GM06990 (cell line): ENCODE measurements at regions not wholly inside any gene's neighbourhood (a gene's known extent, or its start where the extent isn't known, plus 50 kb on each side); places are given as distances from the start of the nearest gene placed in this dataset.

Experiments used
- DNase-seq: peaks from one replicate; pipeline ENCODE4 v3.0.0-alpha.2; 2011; ENCODE audit not compliant: insufficient read length; ENCODE audit errors: extremely low read depth
- H3K27me3 ChIP-seq: replicated peaks from 2 replicates; pipeline ENCODE4 v1.6.0; 2011; ENCODE audit warnings: low read length; ENCODE audit not compliant: control insufficient read depth, insufficient read depth
- H3K36me3 ChIP-seq: 2 replicates; pipeline ENCODE4 v1.5.1; 2011; ENCODE audit warnings: low read length; ENCODE audit not compliant: control insufficient read depth, insufficient read depth
- H3K4me3 ChIP-seq: replicated peaks from 2 replicates; pipeline ENCODE4 v1.5.1; 2011; ENCODE audit warnings: low read depth, mild to moderate bottlenecking, control low read depth, low read length
- TF ChIP-seq, protein P1 (sequence below): IDR thresholded peaks from 2 replicates; pipeline ENCODE4 v1.5.1; 2011; ENCODE audit warnings: low read length, control low read depth, mild to moderate bottlenecking, inconsistent platforms; ENCODE audit not compliant: insufficient read depth, poor library complexity, severe bottlenecking

DNA sequence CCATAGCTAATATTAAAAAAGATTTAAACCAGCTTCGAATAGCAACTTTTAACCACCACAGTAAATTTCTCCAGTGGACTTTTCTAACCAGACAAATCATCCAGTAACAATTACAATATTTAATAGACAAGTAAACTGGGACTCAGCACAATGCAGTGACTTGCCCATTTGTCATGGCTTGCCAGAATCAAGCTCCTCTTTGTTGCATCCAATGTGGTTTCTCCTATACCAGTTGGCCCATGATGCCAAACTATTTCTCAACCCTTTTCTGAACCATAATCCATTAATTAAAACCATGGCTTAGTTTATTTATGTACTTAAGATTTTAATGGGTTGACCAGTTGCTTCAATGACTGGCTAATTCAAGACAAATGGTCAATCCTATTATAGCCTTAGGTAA lies 64.4 kb downstream of the DIO2 start:
- no peak for DNase-seq
- Histone ChIP-seq H3K36me3 (no peaks in the 10 kb centered on the region), H3K4me3 (no peak overlapping the region), H3K27me3 (no peaks in the 10 kb centered on the region)
- TF ChIP-seq, protein P1, sequence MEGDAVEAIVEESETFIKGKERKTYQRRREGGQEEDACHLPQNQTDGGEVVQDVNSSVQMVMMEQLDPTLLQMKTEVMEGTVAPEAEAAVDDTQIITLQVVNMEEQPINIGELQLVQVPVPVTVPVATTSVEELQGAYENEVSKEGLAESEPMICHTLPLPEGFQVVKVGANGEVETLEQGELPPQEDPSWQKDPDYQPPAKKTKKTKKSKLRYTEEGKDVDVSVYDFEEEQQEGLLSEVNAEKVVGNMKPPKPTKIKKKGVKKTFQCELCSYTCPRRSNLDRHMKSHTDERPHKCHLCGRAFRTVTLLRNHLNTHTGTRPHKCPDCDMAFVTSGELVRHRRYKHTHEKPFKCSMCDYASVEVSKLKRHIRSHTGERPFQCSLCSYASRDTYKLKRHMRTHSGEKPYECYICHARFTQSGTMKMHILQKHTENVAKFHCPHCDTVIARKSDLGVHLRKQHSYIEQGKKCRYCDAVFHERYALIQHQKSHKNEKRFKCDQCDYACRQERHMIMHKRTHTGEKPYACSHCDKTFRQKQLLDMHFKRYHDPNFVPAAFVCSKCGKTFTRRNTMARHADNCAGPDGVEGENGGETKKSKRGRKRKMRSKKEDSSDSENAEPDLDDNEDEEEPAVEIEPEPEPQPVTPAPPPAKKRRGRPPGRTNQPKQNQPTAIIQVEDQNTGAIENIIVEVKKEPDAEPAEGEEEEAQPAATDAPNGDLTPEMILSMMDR = no peak

- no peaks in the 10 kb centered on the region for H3K36me3 ChIP-seq
- H3K27me3 ChIP-seq = no peaks in the 10 kb centered on the region
- TF ChIP-seq, protein P1 = no peak
- H3K4me3 ChIP-seq = no peak overlapping the region
- DNase-seq = no peak
These were observed 74.9 kb downstream of the DIO2 start for GRCh38 chr14:80136358-80136757.

DNA sequence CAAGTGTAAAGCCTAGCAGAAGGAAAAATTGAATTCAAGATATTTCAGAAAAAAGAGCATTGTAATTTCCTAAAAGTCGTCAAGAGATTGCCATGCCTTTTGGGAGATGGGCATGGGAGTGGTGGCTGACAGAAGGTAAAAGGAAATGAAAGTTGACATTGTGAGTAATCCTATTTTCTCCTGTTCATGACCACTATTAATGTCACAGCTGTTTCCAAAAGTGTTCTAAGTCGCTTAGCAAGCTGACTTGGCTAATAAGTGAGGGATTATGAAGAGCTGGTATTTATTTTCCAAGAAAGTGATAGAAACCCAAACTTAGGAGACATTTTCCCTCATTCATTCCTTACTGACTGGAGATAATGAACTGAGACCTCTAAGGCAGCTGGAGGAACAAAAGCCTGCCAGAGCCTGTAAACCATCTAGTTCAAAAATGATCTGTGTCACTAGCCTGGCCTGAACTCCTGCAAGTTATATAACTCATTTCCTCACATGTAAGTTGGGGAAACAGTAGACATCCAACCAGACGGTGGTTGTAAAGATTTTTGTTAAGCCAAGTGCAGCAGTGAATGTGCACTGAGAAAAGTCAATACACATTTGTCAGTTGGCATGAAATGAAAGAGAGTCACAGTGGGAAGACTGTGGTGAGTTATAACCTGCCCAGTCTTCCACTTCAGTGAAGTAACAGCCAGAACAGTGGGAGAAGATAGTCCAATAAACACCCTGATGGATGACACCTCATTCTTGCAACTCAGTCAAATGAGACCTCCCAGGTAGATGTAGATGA lies 75.8 kb downstream of the DIO2 start:
- no peaks in the 10 kb centered on the region for H3K27me3 ChIP-seq
- H3K4me3 ChIP-seq = no peak overlapping the region
- DNase-seq = no peak
- TF ChIP-seq, protein P1 = no peak
- H3K36me3 ChIP-seq = no peaks in the 10 kb centered on the region

DNA sequence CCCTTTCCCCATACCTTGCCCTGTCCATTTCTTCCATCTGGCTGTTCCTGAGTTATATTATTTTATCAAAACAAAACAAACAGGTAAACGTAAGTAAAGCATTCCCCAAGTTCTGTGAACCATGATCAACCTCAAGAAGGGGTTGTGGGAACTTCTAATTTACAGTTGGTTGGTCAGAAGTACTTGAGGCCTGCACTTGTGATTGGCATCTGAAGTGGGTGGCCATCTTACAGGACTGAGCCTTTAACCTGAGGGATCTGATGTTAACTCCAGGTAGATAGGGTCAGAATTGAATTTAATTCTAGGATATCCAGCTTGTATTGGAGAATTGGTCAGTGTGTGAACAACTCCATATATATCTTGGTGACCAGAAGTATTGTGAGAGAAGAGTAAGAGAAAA lies 77.0 kb downstream of the DIO2 start:
- Histone ChIP-seq H3K27me3 (no peaks in the 10 kb centered on the region), H3K4me3 (no peak overlapping the region), H3K36me3 (no peaks in the 10 kb centered on the region)
- DNase-seq = no peak
- TF ChIP-seq, protein P1 = no peak

DNA sequence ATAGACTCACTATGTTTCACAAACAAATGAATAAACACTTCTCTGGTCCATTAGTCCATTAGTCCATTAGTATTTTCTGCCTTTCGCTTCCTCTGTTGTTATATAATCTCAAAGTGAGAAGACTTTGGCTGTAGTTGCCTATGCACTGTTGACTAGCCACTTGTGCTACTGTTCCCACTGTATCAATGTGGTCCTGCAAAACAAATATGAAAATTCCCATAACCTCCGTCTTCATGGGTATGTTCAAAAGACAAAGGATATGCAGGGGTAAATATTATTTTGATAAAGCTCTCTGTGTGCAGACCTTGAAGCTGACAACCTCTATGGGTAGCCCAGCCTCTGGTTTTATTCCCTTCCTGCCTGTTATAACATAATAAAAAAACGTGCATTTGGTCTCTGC lies 77.8 kb downstream of the DIO2 start:
- Histone ChIP-seq H3K27me3 (no peaks in the 10 kb centered on the region), H3K36me3 (no peaks in the 10 kb centered on the region), H3K4me3 (no peak overlapping the region)
- TF ChIP-seq, protein P1 = no peak
- DNase-seq = no peak

GRCh38 chr14:80127466-80127865 lies 83.8 kb downstream of the DIO2 start:
- H3K4me3 ChIP-seq = no peak overlapping the region
- H3K36me3 ChIP-seq = no peaks in the 10 kb centered on the region
- H3K27me3 ChIP-seq = no peaks in the 10 kb centered on the region
- no peak for DNase-seq
- TF ChIP-seq, protein P1 = no peak
